Fibroblast of villous mesenchyme (primary cell): ENCODE measurements at regions not wholly inside any gene's neighbourhood (a gene's known extent, or its start where the extent isn't known, plus 50 kb on each side); places are given as distances from the start of the nearest gene placed in this dataset.

Source experiments
- DNase-seq: peaks from one replicate; pipeline ENCODE4 v3.0.0-alpha.2; 2010; ENCODE audit warnings: low read depth
- H3K4me3 ChIP-seq: 2 replicates; pipeline ENCODE4 v1.5.1; 2011; ENCODE audit warnings: low read depth, mild to moderate bottlenecking, low read length
- CTCF ChIP-seq: IDR thresholded peaks from 2 replicates; pipeline ENCODE4 v1.5.1; 2012; ENCODE audit warnings: low read depth, mild to moderate bottlenecking, low read length; ENCODE audit not compliant: insufficient read depth

- DNase-seq = peak; percentile 59
- no peak overlapping the region for H3K4me3 ChIP-seq
- TF ChIP-seq CTCF = no peak
Measured at GRCh38 chr12:92445253-92446082, 257.3 kb upstream of the PLEKHG7 start.

GRCh38 chr12:92444763-92445162 lies 258.0 kb upstream of the PLEKHG7 start:
- no peak overlapping the region for H3K4me3 ChIP-seq
- DNase-seq = no peak
- TF ChIP-seq CTCF = no peak

GRCh38 chr12:92442782-92443181 lies 260.0 kb upstream of the PLEKHG7 start:
- DNase-seq = no peak
- no peak for TF ChIP-seq CTCF
- no peak overlapping the region for H3K4me3 ChIP-seq

GRCh38 chr12:92440072-92440471 lies 262.7 kb upstream of the PLEKHG7 start:
- no peak overlapping the region for H3K4me3 ChIP-seq
- no peak for TF ChIP-seq CTCF
- DNase-seq = no peak

- DNase-seq = peak; percentile 63
- no peak overlapping the region for H3K4me3 ChIP-seq
- TF ChIP-seq CTCF = no peak
Measured at GRCh38 chr12:92439420-92439805, 263.4 kb upstream of the PLEKHG7 start.

GRCh38 chr12:92438641-92439419 lies 264.0 kb upstream of the PLEKHG7 start:
- DNase-seq = peak; percentile 23
- no peak overlapping the region for H3K4me3 ChIP-seq
- TF ChIP-seq CTCF = no peak
